ENCODE measurements at regions not wholly inside any gene's neighbourhood (a gene's known extent, or its start where the extent isn't known, plus 50 kb on each side); places are given as distances from the start of the nearest gene placed in this dataset.
"Not testable (repeated sequence)": the region's sequence is repeated elsewhere in the genome, so short reads cannot be mapped to it uniquely, and the experiment has no call there.

GRCh38 chr3:139230391-139230790, 113.4 kb upstream of the MRPS22 start:
- FAIRE-seq = no peak
- no peak for DNase-seq (ENCODE audit: extremely low spot score, insufficient read length, low read depth)

GRCh38 chr3:139231555-139232281, 112.1 kb upstream of the MRPS22 start:
- FAIRE-seq (no peak), DNase-seq (ENCODE audit: extremely low spot score, insufficient read length, low read depth) (no peak)

GRCh38 chr3:139232341-139232740, 111.5 kb upstream of the MRPS22 start:
- not testable (repeated sequence) for FAIRE-seq

GRCh38 chr3:139234491-139234890, 109.3 kb upstream of the MRPS22 start:
- DNase-seq (ENCODE audit: extremely low spot score, insufficient read length, low read depth) (no peak), FAIRE-seq (no peak)

More at GRCh38 chr3:139232341-139232740, 111.5 kb upstream of the MRPS22 start:
- not testable (repeated sequence) for DNase-seq (ENCODE audit: extremely low spot score, insufficient read length, low read depth)

- FAIRE-seq (no peak), DNase-seq (ENCODE audit: extremely low spot score, insufficient read length, low read depth) (no peak)
Measured at GRCh38 chr3:139235192-139235591, 108.6 kb upstream of the MRPS22 start.

- no peak for DNase-seq (ENCODE audit: extremely low spot score, insufficient read length, low read depth)
- FAIRE-seq = no peak
Measured at GRCh38 chr3:139236336-139236735, 107.5 kb upstream of the MRPS22 start.

GRCh38 chr3:139238281-139239030, 105.4 kb upstream of the MRPS22 start:
- FAIRE-seq = no peak

GRCh38 chr3:139239550-139239949, 104.3 kb upstream of the MRPS22 start:
- DNase-seq (ENCODE audit: extremely low spot score, insufficient read length, low read depth) (no peak), FAIRE-seq (no peak)

More at GRCh38 chr3:139238281-139239030, 105.4 kb upstream of the MRPS22 start:
- no peak for DNase-seq (ENCODE audit: extremely low spot score, insufficient read length, low read depth)

GRCh38 chr3:139241783-139242182, 102.0 kb upstream of the MRPS22 start:
- DNase-seq (ENCODE audit: extremely low spot score, insufficient read length, low read depth) (no peak), FAIRE-seq (no peak)

- DNase-seq (ENCODE audit: extremely low spot score, insufficient read length, low read depth) (no peak), FAIRE-seq (no peak)
Measured at GRCh38 chr3:139243710-139244109, 100.1 kb upstream of the MRPS22 start.

GRCh38 chr3:139248593-139249255, 95.1 kb upstream of the MRPS22 start:
- DNase-seq (ENCODE audit: extremely low spot score, insufficient read length, low read depth) (no peak), FAIRE-seq (no peak)

GRCh38 chr3:139251529-139251928, 92.3 kb upstream of the MRPS22 start:
- DNase-seq (ENCODE audit: extremely low spot score, insufficient read length, low read depth) (no peak), FAIRE-seq (no peak)

- no peak for DNase-seq (ENCODE audit: extremely low spot score, insufficient read length, low read depth)
- FAIRE-seq = no peak
Measured at GRCh38 chr3:139252719-139253118, 91.1 kb upstream of the MRPS22 start.

- FAIRE-seq (no peak), DNase-seq (ENCODE audit: extremely low spot score, insufficient read length, low read depth) (no peak)
Measured at GRCh38 chr3:139258276-139258675, 85.5 kb upstream of the MRPS22 start.

GRCh38 chr3:139259398-139259797, 84.4 kb upstream of the MRPS22 start:
- FAIRE-seq (no peak), DNase-seq (ENCODE audit: extremely low spot score, insufficient read length, low read depth) (no peak)

GRCh38 chr3:139260041-139260486, 83.8 kb upstream of the MRPS22 start:
- DNase-seq (ENCODE audit: extremely low spot score, insufficient read length, low read depth) (no peak), FAIRE-seq (no peak)

GRCh38 chr3:139260793-139261736, 82.8 kb upstream of the MRPS22 start:
- no peak for FAIRE-seq
- no peak for DNase-seq (ENCODE audit: extremely low spot score, insufficient read length, low read depth)

GRCh38 chr3:139261754-139262586, 81.8 kb upstream of the MRPS22 start:
- DNase-seq (ENCODE audit: extremely low spot score, insufficient read length, low read depth) = no peak
- no peak for FAIRE-seq

GRCh38 chr3:139263798-139264197, 80.0 kb upstream of the MRPS22 start:
- no peak for DNase-seq (ENCODE audit: extremely low spot score, insufficient read length, low read depth)

More at GRCh38 chr3:139263798-139264197, 80.0 kb upstream of the MRPS22 start:
- FAIRE-seq = no peak
